ENCODE measurements at regions not wholly inside any gene's neighbourhood (a gene's known extent, or its start where the extent isn't known, plus 50 kb on each side); places are given as distances from the start of the nearest gene placed in this dataset.

DNA sequence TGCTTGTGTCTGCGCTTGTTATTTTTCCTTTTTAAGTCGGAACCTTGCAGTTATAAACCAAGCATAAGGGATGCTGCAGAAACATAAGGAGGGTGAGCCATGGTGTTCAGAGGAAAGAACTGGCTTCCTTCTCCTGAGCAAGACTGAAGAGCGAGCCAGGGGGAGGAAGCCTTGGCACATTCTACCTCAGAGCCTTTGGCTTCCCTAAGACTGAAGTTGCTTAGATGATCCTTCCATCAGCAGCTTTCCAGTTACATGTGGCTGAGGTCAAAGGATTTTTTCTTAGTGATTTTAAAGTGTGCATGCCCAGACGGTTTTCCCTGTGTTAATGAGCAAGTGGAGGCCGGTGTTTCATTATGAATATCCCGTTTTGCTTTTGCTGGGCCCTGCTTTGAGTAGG, 363.8 kb downstream of the DOK5 start:
- TF ChIP-seq, protein P1, sequence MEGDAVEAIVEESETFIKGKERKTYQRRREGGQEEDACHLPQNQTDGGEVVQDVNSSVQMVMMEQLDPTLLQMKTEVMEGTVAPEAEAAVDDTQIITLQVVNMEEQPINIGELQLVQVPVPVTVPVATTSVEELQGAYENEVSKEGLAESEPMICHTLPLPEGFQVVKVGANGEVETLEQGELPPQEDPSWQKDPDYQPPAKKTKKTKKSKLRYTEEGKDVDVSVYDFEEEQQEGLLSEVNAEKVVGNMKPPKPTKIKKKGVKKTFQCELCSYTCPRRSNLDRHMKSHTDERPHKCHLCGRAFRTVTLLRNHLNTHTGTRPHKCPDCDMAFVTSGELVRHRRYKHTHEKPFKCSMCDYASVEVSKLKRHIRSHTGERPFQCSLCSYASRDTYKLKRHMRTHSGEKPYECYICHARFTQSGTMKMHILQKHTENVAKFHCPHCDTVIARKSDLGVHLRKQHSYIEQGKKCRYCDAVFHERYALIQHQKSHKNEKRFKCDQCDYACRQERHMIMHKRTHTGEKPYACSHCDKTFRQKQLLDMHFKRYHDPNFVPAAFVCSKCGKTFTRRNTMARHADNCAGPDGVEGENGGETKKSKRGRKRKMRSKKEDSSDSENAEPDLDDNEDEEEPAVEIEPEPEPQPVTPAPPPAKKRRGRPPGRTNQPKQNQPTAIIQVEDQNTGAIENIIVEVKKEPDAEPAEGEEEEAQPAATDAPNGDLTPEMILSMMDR (IDR thresholded peaks at IDR 0.05): no peak
- TF ChIP-seq POLR2AphosphoS5 (IDR thresholded peaks at IDR 0.05; ENCODE audit: insufficient read depth in 1 of 2, low read depth in 1 of 2): no peak
- TF ChIP-seq POLR2A (IDR thresholded peaks at IDR 0.05): no peak

Data from vagina (tissue), 2 donors.